Heart right ventricle (tissue), 16 donors: ENCODE measurements at regions not wholly inside any gene's neighbourhood (a gene's known extent, or its start where the extent isn't known, plus 50 kb on each side); places are given as distances from the start of the nearest gene placed in this dataset.

Experiments
- ATAC-seq, 8 donors: fragments of 200-7000 bp; cut with Tn5 transposase; one replicate each; pipeline ENCODE4 v1.9.1; 2020; ENCODE audit warnings: mild to moderate bottlenecking in 8 of 8, moderate library complexity in 8 of 8, moderate number of reproducible peaks in 1 of 8
- DNase-seq, 2 donors: peaks; one replicate each; pipeline ENCODE4 v3.0.0-alpha.2; 2020
- H3K27ac ChIP-seq, 10 donors: fragments of 200-600 bp; sonication (generic) in 2 of 10; one replicate each; pipeline versions ENCODE4 v1.5.0 to v1.8.0; 2020 to 2022; ENCODE audit warnings: mild to moderate bottlenecking in 3 of 10
- H3K27me3 ChIP-seq, 7 donors: fragments of 200-600 bp; one replicate each; pipeline ENCODE4 v1.8.0; 2021 to 2022; ENCODE audit warnings: mild to moderate bottlenecking in 2 of 7
- H3K36me3 ChIP-seq, 9 donors: fragments of 200-600 bp; sonication (generic) in 1 of 9; one replicate each; pipeline versions ENCODE4 v1.5.0 to v1.8.0; 2020 to 2022; ENCODE audit warnings: mild to moderate bottlenecking in 2 of 9
- H3K4me1 ChIP-seq, 9 donors: fragments of 200-600 bp; sonication (generic) in 1 of 9; one replicate each; pipeline versions ENCODE4 v1.5.0 to v1.8.0; 2020 to 2022; ENCODE audit warnings: mild to moderate bottlenecking in 4 of 9
- H3K4me3 ChIP-seq, 10 donors: fragments of 200-600 bp; sonication (generic) in 2 of 10; one replicate each; pipeline versions ENCODE4 v1.5.0 to v1.8.0; 2020 to 2022; ENCODE audit warnings: mild to moderate bottlenecking in 7 of 10, moderate library complexity in 2 of 10
- H3K9me3 ChIP-seq, 11 donors: fragments of 200-600 bp in 10 of 11; sonication (generic) in 2 of 11; one replicate each; pipeline versions ENCODE4 v1.5.0 to v1.8.0; 2013 to 2022; ENCODE audit warnings: mild to moderate bottlenecking in 2 of 11, control low read depth in 1 of 11, moderate library complexity in 1 of 11
- CTCF ChIP-seq, 9 donors: fragments of 200-600 bp; sonication (generic) in 2 of 9; IDR thresholded peaks; one replicate each; pipeline versions ENCODE4 v1.5.0 to v1.8.0; 2021 to 2022; ENCODE audit warnings: antibody characterized with exemption in 9 of 9, mild to moderate bottlenecking in 5 of 9, moderate library complexity in 1 of 9
- WGBS, 2 donors: extraction: QIAGEN DNeasy Blood & Tissue Kit; methylation state at CpG; one replicate each; pipeline ENCODE4 v1.1.7; 2013; ENCODE audit warnings: inconsistent platforms in 1 of 2; 5-methylcytosine and 5-hydroxymethylcytosine counted together
- intact Hi-C, 10 donors: fragments of 100-400 bp; cut with DNase I; formaldehyde crosslinking; loops; one replicate each; pipeline versions ENCODE4 v1.11.1 to v1.14.2; 2022
- donor health status: Arrhythmogenic right ventricular cardiomyopathy.
- donor health status: ischemic (EF 13 %, LVEDD 7.1; RV severe dilation, severe dysfunction).
- donor health status: healthy with polysubstance abuse.
- donor health status: DM: no; HTN: yes; CAD: no.
- donor health status: DM: no; HTN: no; CAD: no.
- donor health status: ischemic (EF 25% LVEDD 6.9; RV normal size, moderate dysfunction).
- donor health status: ischemic (EF 25% LVEDD 5.7; RV mildly dilated, moderate dysfunction).
- donor health status: healthy.
- donor health status: DM: yes; HTN: yes; CAD: no.
- donor health status: Ischemic cardiomyopathy.
- donor health status: ischemic (EF 35%, LVEDD 5.7; RV mildly dilated, moderate dysfunction).
- donor health status: nonischemic (EF 11% LVEDD 7.7; RV severe dilation, severe dysfunction).
- donor health status: DM: yes; HTN: yes; CAD: no.
- donor health status: PGD.
- donor health status: ischemic (EF 29% LVEDD 5.4; RV normal size, mild dysfunction).
- donor health status: nonischemic (EF 23%, LVEDD 6.1; RV moderate dilation, normal function).

- TF ChIP-seq CTCF (IDR thresholded peaks at IDR 0.05): no peak
These were observed 304.4 kb downstream of the WDR72 start for GRCh38 chr15:53454843-53455721.

GRCh38 chr15:53454535-53454842 lies 305.0 kb downstream of the WDR72 start:
- TF ChIP-seq CTCF (IDR thresholded peaks at IDR 0.05): no peak
- intact Hi-C loops: no loop called here
- Histone ChIP-seq H3K4me3 (no peak overlapping the region), H3K36me3 (no peaks in the 10 kb centered on the region), H3K27me3 (peaks cover 0 to 4% (median 0%) of the 10 kb centered on the region in 7 donors), H3K4me1 (no peaks in the 10 kb centered on the region), H3K9me3 (no peaks in the 10 kb centered on the region), H3K27ac (no peak overlapping the region)
- DNase-seq (no peak), ATAC-seq (no peak)
- 94 to 96% methylated on average over 5 of the region's 5 CpGs for WGBS, 2 donors

More at GRCh38 chr15:53454843-53455721, 304.4 kb downstream of the WDR72 start:
- no peak overlapping the region for H3K4me3 ChIP-seq
- H3K36me3 ChIP-seq: no peaks in the 10 kb centered on the region
- H3K4me1 ChIP-seq: no peaks in the 10 kb centered on the region
- H3K9me3 ChIP-seq: no peaks in the 10 kb centered on the region
- intact Hi-C loops: no loop called here
- H3K27me3 ChIP-seq: peaks cover 0 to 4% (median 0%) of the 10 kb centered on the region in 7 donors
- DNase-seq (no peak), ATAC-seq (no peak)
- no peak overlapping the region for H3K27ac ChIP-seq
- 60 to 68% methylated on average over 8 of the region's 8 CpGs for WGBS, 2 donors

- Histone ChIP-seq H3K27ac (no peak overlapping the region), H3K9me3 (no peaks in the 10 kb centered on the region), H3K27me3 (no peaks in the 10 kb centered on the region), H3K36me3 (no peaks in the 10 kb centered on the region), H3K4me1 (no peaks in the 10 kb centered on the region), H3K4me3 (no peak overlapping the region)
- TF ChIP-seq CTCF (IDR thresholded peaks at IDR 0.05): no peak
- DNase-seq: no peak
- WGBS, 2 donors: 72% methylated on average over 2 of the region's 2 CpGs
- intact Hi-C loops: no loop called here
- no peak for ATAC-seq
These were observed 306.0 kb downstream of the WDR72 start for GRCh38 chr15:53453253-53454105.

GRCh38 chr15:53448232-53449015 lies 311.0 kb downstream of the WDR72 start:
- no peak for TF ChIP-seq CTCF (IDR thresholded peaks at IDR 0.05)
- Histone ChIP-seq H3K27ac (no peak overlapping the region), H3K9me3 (no peaks in the 10 kb centered on the region), H3K36me3 (no peaks in the 10 kb centered on the region), H3K4me3 (no peak overlapping the region), H3K4me1 (no peaks in the 10 kb centered on the region), H3K27me3 (no peaks in the 10 kb centered on the region)
- 28 to 30% methylated on average over 7 of the region's 7 CpGs for WGBS, 2 donors
- DNase-seq (no peak), ATAC-seq (no peak)
- intact Hi-C loops: no loop called here
